Neural progenitor cell (in vitro differentiated cells): ENCODE measurements at regions not wholly inside any gene's neighbourhood (a gene's known extent, or its start where the extent isn't known, plus 50 kb on each side); places are given as distances from the start of the nearest gene placed in this dataset.

Source experiments
- DNase-seq: peaks from one replicate; pipeline ENCODE4 v3.0.0-alpha.2; 2016; ENCODE audit warnings: low spot score
- H2AFZ ChIP-seq: fragments of 200-600 bp; sonication (generic); replicated peaks from 2 replicates; pipeline ENCODE4 v1.6.1; 2016; ENCODE audit warnings: antibody characterized with exemption
- H3F3A ChIP-seq: fragments of 200-600 bp; sonication (generic); 2 replicates; pipeline ENCODE4 v1.6.1; 2016; ENCODE audit warnings: antibody characterized with exemption, low read depth
- H3K27ac ChIP-seq: fragments of 200-600 bp; sonication (generic); 2 replicates; pipeline ENCODE4 v1.5.1; 2016; ENCODE audit warnings: mild to moderate bottlenecking
- H3K27me3 ChIP-seq: fragments of 200-600 bp; sonication (generic); 2 replicates; pipeline ENCODE4 v1.6.1; 2016; ENCODE audit warnings: mild to moderate bottlenecking, moderate library complexity
- H3K36me3 ChIP-seq: fragments of 200-600 bp; sonication (generic); 2 replicates; pipeline ENCODE4 v1.5.1; 2016
- H3K4me1 ChIP-seq: fragments of 200-600 bp; sonication (generic); 2 replicates; pipeline ENCODE4 v1.6.1; 2016; ENCODE audit warnings: mixed run types
- H3K4me2 ChIP-seq: fragments of 200-600 bp; sonication (generic); 2 replicates; pipeline ENCODE4 v1.6.1; 2016
- H3K4me3 ChIP-seq: fragments of 200-600 bp; sonication (generic); 2 replicates; pipeline ENCODE4 v1.5.1; 2016
- H3K79me2 ChIP-seq: fragments of 200-600 bp; sonication (generic); 2 replicates; pipeline ENCODE4 v1.6.1; 2016; ENCODE audit warnings: low read depth
- H3K9ac ChIP-seq: fragments of 200-600 bp; sonication (generic); 2 replicates; pipeline ENCODE4 v1.6.1; 2016
- H3K9me3 ChIP-seq: fragments of 200-600 bp; sonication (generic); 2 replicates; pipeline ENCODE4 v1.5.1; 2016; ENCODE audit warnings: low read depth
- H4K20me1 ChIP-seq: fragments of 200-600 bp; sonication (generic); 2 replicates; pipeline ENCODE4 v1.6.1; 2016; ENCODE audit warnings: low read depth
- H3K27ac Mint-ChIP-seq: 3 replicates; pipeline ENCODE4 v1.8.0; 2021; ENCODE audit warnings: mixed read lengths
- H3K27me3 Mint-ChIP-seq: 2 replicates; pipeline ENCODE4 v1.8.0; 2022; ENCODE audit warnings: low read depth, mild to moderate bottlenecking, inconsistent platforms, moderate library complexity, mixed read lengths; ENCODE audit not compliant: insufficient read depth
- H3K36me3 Mint-ChIP-seq: 3 replicates; pipeline ENCODE4 v1.8.0; 2021; ENCODE audit warnings: mixed read lengths
- H3K4me1 Mint-ChIP-seq: 3 replicates; pipeline ENCODE4 v1.8.0; 2021; ENCODE audit warnings: mixed read lengths
- H3K4me3 Mint-ChIP-seq: 3 replicates; pipeline ENCODE4 v1.8.0; 2021; ENCODE audit warnings: mild to moderate bottlenecking, moderate library complexity, mixed read lengths
- H3K9me3 Mint-ChIP-seq: 3 replicates; pipeline ENCODE4 v1.8.0; 2020; ENCODE audit warnings: mixed read lengths
- CTCF ChIP-seq: fragments of 200-600 bp; sonication (generic); IDR thresholded peaks from 2 replicates; pipeline ENCODE4 v1.5.1; 2017; ENCODE audit warnings: antibody characterized with exemption, mild to moderate bottlenecking
- EZH2 ChIP-seq: fragments of 200-600 bp; sonication (generic); IDR thresholded peaks from 2 replicates; pipeline ENCODE4 v1.6.1; 2017; ENCODE audit warnings: antibody characterized with exemption, mild to moderate bottlenecking, moderate library complexity
- EZH2phosphoT487 ChIP-seq: fragments of 200-600 bp; sonication (generic); IDR thresholded peaks from 2 replicates; pipeline ENCODE4 v1.6.1; 2017; ENCODE audit warnings: antibody characterized with exemption

GRCh38 chr4:179894066-179894778, 2349.0 kb upstream of the TENM3 start:
- no peaks in the 10 kb centered on the region for H3K36me3 ChIP-seq
- no peaks in the 10 kb centered on the region for H3F3A ChIP-seq
- H3K9ac ChIP-seq, result no peak overlapping the region
- H3K27me3 Mint-ChIP-seq, result no peaks in the 10 kb centered on the region
- TF ChIP-seq EZH2 (no peak), CTCF (no peak), EZH2phosphoT487 (no peak)
- H2AFZ ChIP-seq, result no peak overlapping the region
- H3K27ac Mint-ChIP-seq, result no peak overlapping the region
- no peaks in the 10 kb centered on the region for H3K9me3 Mint-ChIP-seq
- DNase-seq, result no peak
- H3K27me3 ChIP-seq, result no peaks in the 10 kb centered on the region
- no peak overlapping the region for H3K27ac ChIP-seq
- H3K79me2 ChIP-seq, result no peaks in the 10 kb centered on the region
- H3K4me1 Mint-ChIP-seq, result no peaks in the 10 kb centered on the region
- H4K20me1 ChIP-seq, result no peaks in the 10 kb centered on the region
- H3K4me1 ChIP-seq, result no peaks in the 10 kb centered on the region
- H3K36me3 Mint-ChIP-seq, result no peaks in the 10 kb centered on the region
- H3K4me2 ChIP-seq, result no peak overlapping the region
- no peak overlapping the region for H3K4me3 Mint-ChIP-seq
- no peak overlapping the region for H3K4me3 ChIP-seq
- H3K9me3 ChIP-seq, result no peaks in the 10 kb centered on the region

- no peak overlapping the region for H3K4me3 ChIP-seq
- Mint-ChIP-seq H3K9me3 (no peaks in the 10 kb centered on the region), H3K4me1 (no peaks in the 10 kb centered on the region), H3K4me3 (no peak overlapping the region), H3K27ac (no peak overlapping the region), H3K27me3 (no peaks in the 10 kb centered on the region), H3K36me3 (no peaks in the 10 kb centered on the region)
- TF ChIP-seq EZH2 (no peak), CTCF (no peak), EZH2phosphoT487 (no peak)
- H3K4me1 ChIP-seq, result no peaks in the 10 kb centered on the region
- H3K27me3 ChIP-seq, result no peaks in the 10 kb centered on the region
- H3K9ac ChIP-seq, result no peak overlapping the region
- no peak overlapping the region for H3K4me2 ChIP-seq
- DNase-seq, result no peak
- no peaks in the 10 kb centered on the region for H3F3A ChIP-seq
- H2AFZ ChIP-seq, result no peak overlapping the region
- no peaks in the 10 kb centered on the region for H3K36me3 ChIP-seq
- H3K79me2 ChIP-seq, result no peaks in the 10 kb centered on the region
- no peak overlapping the region for H3K27ac ChIP-seq
- no peaks in the 10 kb centered on the region for H4K20me1 ChIP-seq
- H3K9me3 ChIP-seq, result no peaks in the 10 kb centered on the region
Measured at GRCh38 chr4:179919587-179919986, 2323.6 kb upstream of the TENM3 start.

GRCh38 chr4:179927473-179927872, 2315.7 kb upstream of the TENM3 start:
- TF ChIP-seq CTCF (no peak), EZH2phosphoT487 (no peak), EZH2 (no peak)
- Mint-ChIP-seq H3K4me1 (no peaks in the 10 kb centered on the region), H3K36me3 (no peaks in the 10 kb centered on the region), H3K27me3 (no peaks in the 10 kb centered on the region), H3K4me3 (no peak overlapping the region), H3K27ac (no peak overlapping the region), H3K9me3 (no peaks in the 10 kb centered on the region)
- Histone ChIP-seq H3K27ac (no peak overlapping the region), H4K20me1 (no peaks in the 10 kb centered on the region), H3K4me2 (no peak overlapping the region), H3F3A (no peaks in the 10 kb centered on the region), H3K27me3 (no peaks in the 10 kb centered on the region), H3K79me2 (no peaks in the 10 kb centered on the region), H2AFZ (no peak overlapping the region), H3K4me3 (no peak overlapping the region), H3K4me1 (no peaks in the 10 kb centered on the region), H3K9me3 (no peaks in the 10 kb centered on the region), H3K36me3 (no peaks in the 10 kb centered on the region), H3K9ac (no peak overlapping the region)
- DNase-seq, result no peak
